A549 (cell line): ENCODE measurements at regions not wholly inside any gene's neighbourhood (a gene's known extent, or its start where the extent isn't known, plus 50 kb on each side); places are given as distances from the start of the nearest gene placed in this dataset.

Source experiments
- ATAC-seq, 2 experiments: fragments of 200-7000 bp in 1 of 2; fragments of >200 bp in 1 of 2; cut with Nextera tagmentation in 1 of 2; cut with Tn5 transposase in 1 of 2; 3 replicates each; pipeline versions ENCODE4 v1.8.0 to v1.9.1; 2018 to 2020; ENCODE audit warnings: mild to moderate bottlenecking in 1 of 2, moderate library complexity in 1 of 2
- CTCF ChIA-PET: fragments of 300-600 bp; sonication (Branson Sonifier 250); formaldehyde crosslinking; extraction: SDS; loops from one replicate; lab custom pipeline; 2021; ENCODE audit warnings: antibody characterized with exemption, inconsistent platforms; lab: Yijun Ruan, JAX
- POLR2A ChIA-PET: fragments of 350-600 bp; formaldehyde crosslinking; extraction: SDS; loops from one replicate; lab custom pipeline; 2021; ENCODE audit warnings: antibody characterized with exemption, inconsistent platforms; lab: Yijun Ruan, JAX
- DNase-seq, 2 experiments: peaks; one replicate each; pipeline versions ENCODE4 v3.0.0 to v3.0.0-alpha.2; 2011 to 2016; ENCODE audit warnings: low read depth in 1 of 2, low spot score in 1 of 2
- FAIRE-seq: peaks from 2 replicates; lab custom pipeline; 2011; peaks lifted over from hg19 to GRCh38; lab: Jason Lieb, UNC
- H3K27ac ChIP-seq, 2 experiments: fragments of >200 bp; sonication (Bioruptor Twin); formaldehyde crosslinking; 3 replicates each; pipeline ENCODE4 v1.5.1; 2016 to 2017
- H3K4me1 ChIP-seq: fragments of >200 bp; sonication (Bioruptor Twin); formaldehyde crosslinking; 3 replicates; pipeline ENCODE4 v1.6.1; 2016
- H3K4me2 ChIP-seq: fragments of >200 bp; sonication (Bioruptor Twin); formaldehyde crosslinking; 3 replicates; pipeline ENCODE4 v1.6.1; 2016
- H3K4me3 ChIP-seq: fragments of >200 bp; sonication (Bioruptor Twin); formaldehyde crosslinking; 3 replicates; pipeline ENCODE4 v1.5.1; 2016
- H3K9me3 ChIP-seq: fragments of >200 bp; sonication (Bioruptor Twin); formaldehyde crosslinking; 3 replicates; pipeline ENCODE4 v1.6.1; 2016
- ATOH8 ChIP-seq: fragments of 250-450 bp; sonication (Bioruptor Pico); IDR thresholded peaks from 2 replicates; pipeline ENCODE4 v1.5.0; 2020; ENCODE audit warnings: low read depth, mild to moderate bottlenecking, moderate library complexity
- CBX2 ChIP-seq: fragments of 200-600 bp; sonication (generic); IDR thresholded peaks from 2 replicates; pipeline ENCODE4 v1.6.1; 2016; ENCODE audit warnings: low read depth, mild to moderate bottlenecking, borderline replicate concordance
- CBX8 ChIP-seq: fragments of 200-600 bp; sonication (generic); IDR thresholded peaks from 2 replicates; pipeline ENCODE4 v1.6.1; 2016
- CEBPB ChIP-seq, 2 experiments: fragments of >200 bp in 1 of 2; sonication (Bioruptor Twin) in 1 of 2; formaldehyde crosslinking in 1 of 2; IDR thresholded peaks; 2 replicates each; pipeline ENCODE4 v1.6.1; 2012 to 2016
- CHD4 ChIP-seq: fragments of 200-600 bp; sonication (generic); IDR thresholded peaks from 2 replicates; pipeline ENCODE4 v1.6.1; 2016; ENCODE audit warnings: antibody characterized with exemption, mild to moderate bottlenecking, borderline replicate concordance
- E2F6 ChIP-seq: IDR thresholded peaks from 2 replicates; pipeline ENCODE4 v1.6.1; 2012; ENCODE audit warnings: low read depth, borderline replicate concordance
- EHF ChIP-seq: fragments of 250-450 bp; sonication (Bioruptor Pico); IDR thresholded peaks from 2 replicates; pipeline ENCODE4 v1.5.0; 2020; ENCODE audit warnings: mild to moderate bottlenecking
- EHMT2 ChIP-seq: fragments of 200-600 bp; sonication (generic); IDR thresholded peaks from 2 replicates; pipeline ENCODE4 v1.6.1; 2016; ENCODE audit warnings: antibody characterized with exemption, low read depth, mild to moderate bottlenecking, moderate library complexity
- FOXS1 ChIP-seq: fragments of 250-450 bp; sonication (Bioruptor Pico); IDR thresholded peaks from 2 replicates; pipeline ENCODE4 v1.5.0; 2020; ENCODE audit warnings: mild to moderate bottlenecking, moderate library complexity
- GATA3 ChIP-seq: IDR thresholded peaks from 2 replicates; pipeline ENCODE4 v1.6.1; 2012; ENCODE audit warnings: borderline replicate concordance
- HDAC2 ChIP-seq: fragments of 200-600 bp; sonication (generic); IDR thresholded peaks from 2 replicates; pipeline ENCODE4 v1.6.1; 2016
- HMGXB4 ChIP-seq: fragments of 250-450 bp; sonication (Bioruptor Pico); IDR thresholded peaks from 2 replicates; pipeline ENCODE4 v1.5.0; 2021; ENCODE audit warnings: mild to moderate bottlenecking, moderate library complexity, borderline replicate concordance
- HOXB5 ChIP-seq: fragments of 250-450 bp; sonication (Bioruptor Pico); IDR thresholded peaks from 2 replicates; pipeline ENCODE4 v1.5.0; 2020; ENCODE audit warnings: mild to moderate bottlenecking, moderate library complexity
- MAZ ChIP-seq: fragments of 150-350 bp; IDR thresholded peaks from 2 replicates; pipeline ENCODE4 v1.6.1; 2014; ENCODE audit warnings: antibody characterized with exemption, low read depth, low read length, borderline replicate concordance
- NFE2L2 ChIP-seq: fragments of 150-350 bp; conservative IDR thresholded peaks from 2 replicates; pipeline ENCODE4 v1.6.1; 2014; ENCODE audit warnings: low read length
- NPAS2 ChIP-seq: fragments of 250-450 bp; sonication (Bioruptor Pico); IDR thresholded peaks from 2 replicates; pipeline ENCODE4 v1.8.0; 2022; ENCODE audit warnings: mild to moderate bottlenecking, moderate library complexity, borderline replicate concordance
- NR3C1 ChIP-seq: fragments of >200 bp; sonication (Bioruptor Twin); formaldehyde crosslinking; IDR thresholded peaks from 3 replicates; pipeline ENCODE4 v1.6.1; 2017
- POLR2A ChIP-seq: IDR thresholded peaks from 2 replicates; pipeline ENCODE4 v1.6.1; 2012; ENCODE audit warnings: mild to moderate bottlenecking, low read length
- RAD21 ChIP-seq, 2 experiments: fragments of >200 bp in 1 of 2; sonication (Bioruptor Twin) in 1 of 2; formaldehyde crosslinking in 1 of 2; IDR thresholded peaks in 1 of 2; conservative IDR thresholded peaks in 1 of 2; 2 replicates in 1 of 2; 3 replicates in 1 of 2; pipeline ENCODE4 v1.6.1; 2012 to 2018; ENCODE audit warnings: inconsistent platforms in 1 of 2
- RARB ChIP-seq: fragments of 250-450 bp; sonication (Bioruptor Pico); IDR thresholded peaks from 2 replicates; pipeline ENCODE4 v1.8.0; 2021; ENCODE audit warnings: mild to moderate bottlenecking, moderate library complexity
- RFX5 ChIP-seq: fragments of 450-650 bp; IDR thresholded peaks from 2 replicates; pipeline ENCODE4 v1.7.1; 2014; ENCODE audit warnings: antibody characterized with exemption, mild to moderate bottlenecking, moderate library complexity
- SMC3 ChIP-seq: fragments of >200 bp; sonication (Bioruptor Twin); formaldehyde crosslinking; IDR thresholded peaks from 3 replicates; pipeline ENCODE4 v1.6.1; 2018; ENCODE audit warnings: inconsistent platforms
- SREBF2 ChIP-seq: fragments of 450-650 bp; IDR thresholded peaks from 2 replicates; pipeline ENCODE4 v1.6.1; 2014; ENCODE audit warnings: mild to moderate bottlenecking, moderate library complexity
- TFCP2L1 ChIP-seq: fragments of 250-450 bp; sonication (Bioruptor Pico); IDR thresholded peaks from 2 replicates; pipeline ENCODE4 v1.5.0; 2021; ENCODE audit warnings: mild to moderate bottlenecking
- ZFP36 ChIP-seq: fragments of 450-650 bp; IDR thresholded peaks from 2 replicates; pipeline ENCODE4 v1.6.1; 2014; ENCODE audit warnings: borderline replicate concordance; ENCODE audit not compliant: partially characterized antibody
- WGBS: methylation state at CpG from one replicate; pipeline ENCODE4 v1.1.6; 2017; ENCODE audit errors: missing lambda C conversion rate; 5-methylcytosine and 5-hydroxymethylcytosine counted together
- TF ChIP-seq, protein P1 (sequence below): fragments of 450-650 bp; IDR thresholded peaks from 2 replicates; pipeline ENCODE4 v1.6.1; 2014; ENCODE audit warnings: antibody characterized with exemption
- TF ChIP-seq, protein P2 (sequence below): fragments of 150-350 bp; IDR thresholded peaks from 2 replicates; pipeline ENCODE4 v1.6.1; 2014; ENCODE audit warnings: low read depth, mild to moderate bottlenecking, low read length

GRCh38 chr9:113661074-113661473 lies 197.5 kb downstream of the RGS3 start:
- no peak for DNase-seq
- POLR2A ChIA-PET = no interaction called here
- TF ChIP-seq RARB (no peak), ZFP36 (peak; percentile 45), EHF (CRISPR knock-in tag) (no peak), RFX5 (no peak)
- TF ChIP-seq, protein P1, sequence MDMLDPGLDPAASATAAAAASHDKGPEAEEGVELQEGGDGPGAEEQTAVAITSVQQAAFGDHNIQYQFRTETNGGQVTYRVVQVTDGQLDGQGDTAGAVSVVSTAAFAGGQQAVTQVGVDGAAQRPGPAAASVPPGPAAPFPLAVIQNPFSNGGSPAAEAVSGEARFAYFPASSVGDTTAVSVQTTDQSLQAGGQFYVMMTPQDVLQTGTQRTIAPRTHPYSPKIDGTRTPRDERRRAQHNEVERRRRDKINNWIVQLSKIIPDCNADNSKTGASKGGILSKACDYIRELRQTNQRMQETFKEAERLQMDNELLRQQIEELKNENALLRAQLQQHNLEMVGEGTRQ = no peak
- no peak for ATAC-seq
- FAIRE-seq = no peak
- 0 out of 3 replicates have a peak, but pooled peaks cover 4% of the 10 kb centered on the region for H3K4me1 ChIP-seq
- no peak overlapping the region for H3K4me3 ChIP-seq
- 84% methylated on average over 7 of the region's 7 CpGs for WGBS
- CTCF ChIA-PET = interaction anchor here (1.0 to 26.0 kb wide), 3 partner anchors 21 to 213 kb away, joined by 4 to 1349 read pairs (median 374); no protein-coding TSS in a partner anchor
- no peaks in the 10 kb centered on the region for H3K9me3 ChIP-seq
- no peak overlapping the region for H3K4me2 ChIP-seq
- H3K27ac ChIP-seq = no peak overlapping the region

DNA sequence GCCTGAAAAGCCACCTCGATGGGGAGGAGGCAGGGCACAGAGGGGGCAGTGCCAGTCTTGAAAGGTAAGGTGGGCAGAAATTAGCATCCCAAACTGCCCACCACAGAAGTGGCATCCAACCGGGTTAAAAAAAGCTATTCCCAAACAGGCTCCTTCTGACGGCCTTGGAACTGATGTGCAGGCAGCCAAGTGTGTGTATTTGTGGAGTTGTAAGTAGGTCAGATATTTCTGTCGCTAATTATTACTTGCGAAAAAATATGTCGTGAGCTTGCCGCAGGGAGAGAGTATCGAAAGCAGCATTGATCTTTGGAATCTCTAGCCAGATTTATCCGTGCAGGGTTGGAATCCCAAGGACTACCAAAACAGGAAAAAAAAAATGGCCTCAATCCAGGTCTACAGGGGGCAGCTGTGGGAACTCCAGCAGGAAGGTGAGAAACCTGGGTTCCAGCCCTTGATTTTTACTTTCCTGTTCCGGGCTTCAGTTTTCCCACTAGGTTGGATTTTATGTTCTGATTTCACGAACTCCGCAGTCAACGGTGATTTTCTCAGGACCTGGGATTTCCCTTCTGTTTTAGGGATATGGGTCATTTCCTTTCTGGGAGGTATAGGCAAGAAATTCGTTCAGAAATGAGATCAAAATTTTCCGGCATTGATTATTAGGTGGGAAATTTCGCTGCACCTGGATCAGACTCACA lies 200.8 kb downstream of the RGS3 start:
- CTCF ChIA-PET = interaction anchor here (1.0 to 26.0 kb wide), 6 partner anchors 8 to 218 kb away, joined by 3 to 1349 read pairs (median 8); no protein-coding TSS in a partner anchor
- ATAC-seq (no peak), FAIRE-seq (no peak)

DNA sequence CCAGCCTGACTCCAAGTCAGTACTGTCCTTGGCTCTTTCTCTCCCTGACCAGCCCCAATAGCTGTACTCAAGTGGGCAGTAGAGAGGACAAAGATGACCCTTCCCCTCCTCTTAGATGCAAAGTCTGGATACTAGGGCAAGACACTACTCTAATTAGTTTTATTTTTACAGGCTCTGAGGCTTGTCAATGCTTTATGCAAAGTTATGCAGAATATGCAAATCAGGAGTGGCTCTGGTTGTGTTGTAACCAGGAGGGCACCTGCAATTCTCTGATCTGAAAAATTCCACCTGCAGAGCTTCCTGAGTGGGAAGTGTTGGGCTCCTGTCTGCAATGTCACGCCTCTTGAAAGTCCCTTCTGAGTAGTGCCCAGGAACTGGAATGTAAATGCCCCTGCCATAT lies 201.5 kb downstream of the RGS3 start:
- FAIRE-seq = no peak
- Histone ChIP-seq H3K27ac (no peak overlapping the region), H3K4me2 (no peak overlapping the region), H3K9me3 (no peaks in the 10 kb centered on the region), H3K4me3 (no peak overlapping the region), H3K4me1 (no peaks in the 10 kb centered on the region)
- 92% methylated on average over 1 of the region's 1 CpG for WGBS
- DNase-seq = no peak
- ChIA-PET CTCF (interaction anchor here (1.3 to 26.0 kb wide), 5 partner anchors 9 to 219 kb away, joined by 3 to 1349 read pairs (median 18); no protein-coding TSS in a partner anchor), POLR2A (no interaction called here)
- TF ChIP-seq FOXS1 (CRISPR knock-in tag) (no peak), POLR2A (no peak), MAZ (no peak), EHF (CRISPR knock-in tag) (no peak), HOXB5 (CRISPR knock-in tag) (no peak), NR3C1 (no peak), HMGXB4 (CRISPR knock-in tag) (no peak), NFE2L2 (no peak), RFX5 (no peak), HDAC2 (no peak), CBX8 (no peak), EHMT2 (no peak), ATOH8 (CRISPR knock-in tag) (no peak), CEBPB (IDR thresholded peaks at IDR 0.05) (no peak), SREBF2 (no peak), RAD21 (conservative IDR thresholded peaks at IDR 0.05 in 1 of 2, IDR thresholded peaks at IDR 0.05 in 1 of 2) (no peak)
- no peak for ATAC-seq

More for the DNA sequence above, 200.8 kb downstream of the RGS3 start:
- Histone ChIP-seq H3K4me3 (no peak overlapping the region), H3K27ac (no peak overlapping the region)
- DNase-seq = no peak
- WGBS = 69% methylated on average over 16 of the region's 16 CpGs
- TF ChIP-seq CHD4 (no peak), FOXS1 (CRISPR knock-in tag) (no peak), NR3C1 (no peak), POLR2A (no peak), CBX2 (no peak), TFCP2L1 (CRISPR knock-in tag) (no peak), E2F6 (no peak), HDAC2 (no peak), ZFP36 (no peak), RAD21 (conservative IDR thresholded peaks at IDR 0.05 in 1 of 2, IDR thresholded peaks at IDR 0.05 in 1 of 2) (no peak), SREBF2 (no peak), GATA3 (no peak), SMC3 (no peak), NPAS2 (CRISPR knock-in tag) (no peak), MAZ (no peak), RFX5 (no peak)
- TF ChIP-seq, protein P2, sequence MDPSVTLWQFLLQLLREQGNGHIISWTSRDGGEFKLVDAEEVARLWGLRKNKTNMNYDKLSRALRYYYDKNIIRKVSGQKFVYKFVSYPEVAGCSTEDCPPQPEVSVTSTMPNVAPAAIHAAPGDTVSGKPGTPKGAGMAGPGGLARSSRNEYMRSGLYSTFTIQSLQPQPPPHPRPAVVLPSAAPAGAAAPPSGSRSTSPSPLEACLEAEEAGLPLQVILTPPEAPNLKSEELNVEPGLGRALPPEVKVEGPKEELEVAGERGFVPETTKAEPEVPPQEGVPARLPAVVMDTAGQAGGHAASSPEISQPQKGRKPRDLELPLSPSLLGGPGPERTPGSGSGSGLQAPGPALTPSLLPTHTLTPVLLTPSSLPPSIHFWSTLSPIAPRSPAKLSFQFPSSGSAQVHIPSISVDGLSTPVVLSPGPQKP = no peak
- TF ChIP-seq, protein P1 = no peak
- TF ChIP-seq, all 56 proteins: peak for 0
- Histone ChIP-seq H3K9me3 (no peaks in the 10 kb centered on the region), H3K4me1 (no peaks in the 10 kb centered on the region), H3K4me2 (no peak overlapping the region)
- POLR2A ChIA-PET = no interaction called here
